ENCODE measurements at regions not wholly inside any gene's neighbourhood (a gene's known extent, or its start where the extent isn't known, plus 50 kb on each side); places are given as distances from the start of the nearest gene placed in this dataset.

DNA sequence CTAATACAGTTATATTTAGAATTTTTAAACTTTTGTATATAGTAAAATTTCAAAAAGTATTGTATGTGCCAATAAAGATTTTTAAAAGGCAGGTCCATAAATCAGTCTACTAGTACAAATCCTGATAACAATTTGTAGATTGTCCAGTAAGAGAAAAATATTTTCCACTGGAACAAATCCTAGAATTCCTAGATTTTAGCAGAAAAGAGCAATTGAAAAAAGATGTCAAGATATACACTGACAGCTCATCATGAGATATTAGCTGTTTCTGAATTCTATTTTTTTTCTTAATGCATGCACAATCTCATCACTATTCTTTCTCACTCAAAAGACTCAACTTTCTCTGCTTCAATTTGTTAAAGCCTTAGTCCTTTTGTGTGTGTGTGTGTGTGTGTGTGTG, 289.2 kb upstream of the MAD2L1 start:
- Histone ChIP-seq H3K36me3 (no peaks in the 10 kb centered on the region), H3K4me3 (replicated peaks in 1 of 3) (no peak overlapping the region), H3K9me3 (no peaks in the 10 kb centered on the region), H3K27me3 (no peaks in the 10 kb centered on the region), H3K4me1 (no peaks in the 10 kb centered on the region), H3K27ac (no peak overlapping the region)
- DNase-seq, result no peak
- intact Hi-C loops (cut with DNase I), result no loop called here
- TF ChIP-seq, protein P1, sequence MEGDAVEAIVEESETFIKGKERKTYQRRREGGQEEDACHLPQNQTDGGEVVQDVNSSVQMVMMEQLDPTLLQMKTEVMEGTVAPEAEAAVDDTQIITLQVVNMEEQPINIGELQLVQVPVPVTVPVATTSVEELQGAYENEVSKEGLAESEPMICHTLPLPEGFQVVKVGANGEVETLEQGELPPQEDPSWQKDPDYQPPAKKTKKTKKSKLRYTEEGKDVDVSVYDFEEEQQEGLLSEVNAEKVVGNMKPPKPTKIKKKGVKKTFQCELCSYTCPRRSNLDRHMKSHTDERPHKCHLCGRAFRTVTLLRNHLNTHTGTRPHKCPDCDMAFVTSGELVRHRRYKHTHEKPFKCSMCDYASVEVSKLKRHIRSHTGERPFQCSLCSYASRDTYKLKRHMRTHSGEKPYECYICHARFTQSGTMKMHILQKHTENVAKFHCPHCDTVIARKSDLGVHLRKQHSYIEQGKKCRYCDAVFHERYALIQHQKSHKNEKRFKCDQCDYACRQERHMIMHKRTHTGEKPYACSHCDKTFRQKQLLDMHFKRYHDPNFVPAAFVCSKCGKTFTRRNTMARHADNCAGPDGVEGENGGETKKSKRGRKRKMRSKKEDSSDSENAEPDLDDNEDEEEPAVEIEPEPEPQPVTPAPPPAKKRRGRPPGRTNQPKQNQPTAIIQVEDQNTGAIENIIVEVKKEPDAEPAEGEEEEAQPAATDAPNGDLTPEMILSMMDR (IDR thresholded peaks at IDR 0.05), result no peak
- TF ChIP-seq POLR2A (IDR thresholded peaks at IDR 0.05), result no peak

DNA sequence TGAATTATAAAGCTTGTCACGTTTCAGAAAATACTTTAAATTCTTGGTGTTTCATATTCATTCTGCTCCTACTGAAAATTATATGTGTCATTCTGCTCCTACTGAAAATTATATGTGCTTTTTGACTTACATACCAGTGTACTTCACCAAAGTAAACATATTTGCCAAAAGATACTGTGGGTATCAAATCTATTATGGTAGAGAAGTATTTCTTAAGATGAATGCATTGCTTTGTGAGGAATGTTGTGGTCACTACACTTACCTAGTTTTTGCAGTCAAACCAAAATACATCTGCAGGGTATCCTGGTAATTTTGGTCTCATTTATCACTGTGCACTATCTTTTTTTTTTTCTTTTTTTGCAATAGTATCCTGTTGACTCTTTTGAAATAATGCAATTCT, 287.7 kb upstream of the MAD2L1 start:
- Histone ChIP-seq H3K27me3 (no peaks in the 10 kb centered on the region), H3K4me1 (no peaks in the 10 kb centered on the region), H3K36me3 (no peaks in the 10 kb centered on the region), H3K27ac (no peak overlapping the region), H3K4me3 (replicated peaks in 1 of 3) (no peak overlapping the region), H3K9me3 (no peaks in the 10 kb centered on the region)
- 63 to 71% methylated on average over 1 of the region's 1 CpG for WGBS, 2 donors
- intact Hi-C loops (cut with DNase I), result no loop called here
- DNase-seq, result no peak
- TF ChIP-seq POLR2A (IDR thresholded peaks at IDR 0.05), result no peak
- TF ChIP-seq, protein P1 (IDR thresholded peaks at IDR 0.05), result no peak

DNA sequence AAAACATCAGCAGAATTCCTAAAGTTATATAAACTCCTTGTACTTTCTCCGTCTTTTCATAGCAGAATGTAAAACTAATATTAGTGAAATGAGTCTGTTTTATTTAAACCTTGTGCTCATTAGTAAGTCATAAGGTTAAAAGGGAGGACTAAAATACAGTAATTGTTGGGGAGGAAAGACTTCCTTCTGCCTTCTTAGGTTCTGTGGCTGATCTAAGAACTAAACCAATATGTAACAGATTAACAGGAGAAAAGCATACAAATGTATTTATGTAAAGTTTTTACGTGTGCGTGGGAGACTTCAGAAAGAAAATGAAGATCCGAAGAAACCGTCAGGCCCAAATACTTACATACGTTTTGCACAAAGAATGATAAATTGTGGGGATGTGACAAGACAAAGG, 286.6 kb upstream of the MAD2L1 start:
- H3K9me3 ChIP-seq, result no peaks in the 10 kb centered on the region
- WGBS, 2 donors, result 89 to 91% methylated on average over 6 of the region's 6 CpGs
- no peaks in the 10 kb centered on the region for H3K27me3 ChIP-seq
- H3K27ac ChIP-seq, result no peak overlapping the region
- TF ChIP-seq, protein P1 (IDR thresholded peaks at IDR 0.05), result no peak
- TF ChIP-seq POLR2A (IDR thresholded peaks at IDR 0.05), result no peak
- H3K36me3 ChIP-seq, result no peaks in the 10 kb centered on the region
- DNase-seq, result no peak
- intact Hi-C loops (cut with DNase I), result no loop called here
- no peak overlapping the region for H3K4me3 ChIP-seq (replicated peaks in 1 of 3)
- no peaks in the 10 kb centered on the region for H3K4me1 ChIP-seq

DNA sequence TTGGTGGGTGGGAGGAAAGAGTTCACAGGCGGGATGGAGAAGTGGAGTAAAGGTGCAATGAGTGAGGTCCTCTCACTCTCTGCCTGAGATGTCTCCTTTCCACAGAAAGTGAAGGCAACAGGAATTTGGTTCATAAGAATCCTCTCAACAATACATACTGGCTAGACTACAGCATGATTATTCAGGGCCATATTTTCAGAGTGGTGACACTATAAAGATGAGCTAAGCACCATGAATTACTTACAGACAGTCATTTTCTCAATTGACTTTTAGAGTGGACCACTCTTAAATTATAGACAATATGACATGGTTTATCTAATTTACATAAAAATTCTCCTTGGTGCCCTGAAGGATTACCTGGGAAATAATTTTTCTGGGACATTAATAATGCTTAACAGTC, 286.1 kb upstream of the MAD2L1 start:
- Histone ChIP-seq H3K27me3 (no peaks in the 10 kb centered on the region), H3K4me1 (no peaks in the 10 kb centered on the region), H3K27ac (no peak overlapping the region), H3K9me3 (no peaks in the 10 kb centered on the region), H3K4me3 (replicated peaks in 1 of 3) (no peak overlapping the region), H3K36me3 (no peaks in the 10 kb centered on the region)
- DNase-seq, result no peak
- 93 to 95% methylated on average over 1 of the region's 1 CpG for WGBS, 2 donors
- no peak for TF ChIP-seq POLR2A (IDR thresholded peaks at IDR 0.05)
- TF ChIP-seq, protein P1 (IDR thresholded peaks at IDR 0.05), result no peak
- intact Hi-C loops (cut with DNase I), result no loop called here

DNA sequence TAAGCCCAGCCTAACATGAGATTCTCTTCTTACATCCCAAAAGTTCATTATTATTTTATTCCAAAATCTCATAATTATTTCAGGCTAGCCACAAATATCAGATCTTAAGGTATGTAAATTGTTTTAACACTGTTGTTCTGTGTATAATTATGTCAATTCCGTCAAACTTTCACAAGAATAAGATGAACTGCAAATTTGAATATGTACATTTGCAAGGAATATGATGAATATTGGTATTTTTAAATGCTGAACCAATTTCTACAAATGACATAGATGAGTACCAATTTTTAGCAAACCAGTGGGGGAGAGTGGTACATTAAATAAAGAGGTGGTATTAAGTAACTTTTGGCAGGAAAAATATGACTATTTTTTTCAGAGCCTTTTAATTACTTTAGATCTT, 282.3 kb upstream of the MAD2L1 start:
- intact Hi-C loops (cut with DNase I), result no loop called here
- 90 to 97% methylated on average over 1 of the region's 1 CpG for WGBS, 2 donors
- TF ChIP-seq, protein P1 (IDR thresholded peaks at IDR 0.05), result no peak
- TF ChIP-seq POLR2A (IDR thresholded peaks at IDR 0.05), result no peak

More for the DNA sequence above, 282.3 kb upstream of the MAD2L1 start:
- H3K36me3 ChIP-seq, result no peaks in the 10 kb centered on the region
- no peak for DNase-seq
- H3K27ac ChIP-seq, result no peak overlapping the region
- no peak overlapping the region for H3K4me3 ChIP-seq (replicated peaks in 1 of 3)
- no peaks in the 10 kb centered on the region for H3K4me1 ChIP-seq
- no peaks in the 10 kb centered on the region for H3K9me3 ChIP-seq
- no peaks in the 10 kb centered on the region for H3K27me3 ChIP-seq
